Upper lobe of left lung (tissue), 6 donors: ENCODE measurements at regions not wholly inside any gene's neighbourhood (a gene's known extent, or its start where the extent isn't known, plus 50 kb on each side); places are given as distances from the start of the nearest gene placed in this dataset.

ENCODE experiments used
- ATAC-seq, 2 donors: fragments of 200-7000 bp; cut with Tn5 transposase; one replicate each; pipeline ENCODE4 v1.9.1; 2022; ENCODE audit warnings: mild to moderate bottlenecking in 2 of 2, moderate library complexity in 2 of 2; ENCODE audit not compliant: low FRiP score in 2 of 2
- DNase-seq, 2 donors: peaks; one replicate each; pipeline ENCODE4 v3.0.0-alpha.2; 2019 to 2020
- H3K27ac ChIP-seq, 4 donors: fragments of 200-600 bp; sonication (generic); one replicate each; pipeline ENCODE4 v1.5.1; 2016 to 2019
- H3K27me3 ChIP-seq, 4 donors: fragments of 200-600 bp; sonication (generic); one replicate each; pipeline ENCODE4 v1.5.1; 2017 to 2019
- H3K36me3 ChIP-seq, 4 donors: fragments of 200-600 bp; sonication (generic); one replicate each; pipeline ENCODE4 v1.5.1; 2016 to 2019
- H3K4me1 ChIP-seq, 4 donors: fragments of 200-600 bp; sonication (generic); one replicate each; pipeline ENCODE4 v1.5.1; 2018 to 2019
- H3K4me3 ChIP-seq, 4 donors: fragments of 200-600 bp; sonication (generic); one replicate each; pipeline ENCODE4 v1.5.1; 2017 to 2019; ENCODE audit warnings: mild to moderate bottlenecking in 2 of 4, moderate library complexity in 1 of 4
- H3K9me3 ChIP-seq, 4 donors: fragments of 200-600 bp; sonication (generic); one replicate each; pipeline ENCODE4 v1.5.1; 2018 to 2019
- EP300 ChIP-seq, 4 donors: sonication (generic); formaldehyde crosslinking; IDR thresholded peaks; one replicate each; pipeline ENCODE4 v1.5.1; 2017; ENCODE audit warnings: antibody characterized with exemption in 4 of 4, control low read depth in 2 of 4
- POLR2A ChIP-seq, 4 donors: fragments of 450-650 bp; IDR thresholded peaks; one replicate each; pipeline ENCODE4 v1.5.1; 2016 to 2017; ENCODE audit warnings: antibody characterized with exemption in 4 of 4, mild to moderate bottlenecking in 2 of 4
- POLR2AphosphoS5 ChIP-seq, 2 donors: sonication (generic); formaldehyde crosslinking; IDR thresholded peaks; one replicate each; pipeline ENCODE4 v1.5.1; 2017; ENCODE audit warnings: antibody characterized with exemption in 2 of 2
- WGBS, 2 donors: methylation state at CpG; one replicate each; pipeline ENCODE4 v1.1.5; 2017 to 2018; 5-methylcytosine and 5-hydroxymethylcytosine counted together
- TF ChIP-seq, protein P1 (sequence below), 6 experiments: fragments of 450-650 bp in 4 of 6; fragments of 200-600 bp in 2 of 6; sonication (generic) in 2 of 6; IDR thresholded peaks; one replicate each; pipeline ENCODE4 v1.5.1; 2016 to 2019; ENCODE audit warnings: antibody characterized with exemption in 6 of 6
- donor health status: DM: no; HTN: no; CAD: no; lungs with moderate emphysema.
- donor health status: DM: no; HTN: yes; CAD: no; lungs with severe emphysema.

DNA sequence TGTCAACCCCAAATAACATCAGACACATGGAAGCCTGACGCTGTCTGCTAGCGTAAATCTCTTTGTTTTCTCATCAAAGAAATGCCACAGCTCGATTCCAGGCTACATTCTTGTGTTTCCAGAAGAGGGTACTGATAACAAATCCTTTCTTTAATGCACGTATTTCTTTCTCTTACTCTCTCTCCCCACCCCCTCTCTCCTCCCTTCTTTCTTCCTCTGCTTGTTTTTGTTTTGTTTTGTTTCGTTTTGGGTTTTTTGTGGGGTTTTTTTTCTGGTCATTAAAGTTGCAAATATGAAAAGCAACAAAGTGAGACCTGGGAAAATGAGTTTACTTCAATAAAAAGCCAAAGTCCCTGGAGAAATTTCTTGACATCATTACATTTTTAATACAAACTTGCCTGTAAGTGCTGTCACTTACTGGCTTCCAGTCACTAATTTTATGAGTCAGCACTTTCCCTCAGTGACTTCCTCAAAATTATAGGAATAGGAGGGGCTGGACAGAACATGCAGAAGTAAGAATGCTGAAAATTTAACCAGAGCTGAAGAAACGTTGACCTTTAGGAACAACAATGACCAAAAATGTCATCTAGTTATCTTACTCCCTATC, 106.7 kb upstream of the NABP1 start:
- Histone ChIP-seq H3K27me3 (no peaks in the 10 kb centered on the region), H3K4me1 (peaks cover 6 to 17% (median 13%) of the 10 kb centered on the region in 4 donors), H3K4me3 (peak overlapping the region in 2 of 4 donors; percentile 22 to 32), H3K27ac (peak overlapping the region; percentile 10 to 65 (median 54)), H3K36me3 (no peaks in the 10 kb centered on the region), H3K9me3 (no peaks in the 10 kb centered on the region)
- WGBS, 2 donors: 14 to 31% methylated on average over 6 of the region's 6 CpGs
- DNase-seq (no peak), ATAC-seq (peak in 1 of 2 donors; percentile 87)
- TF ChIP-seq, protein P1, sequence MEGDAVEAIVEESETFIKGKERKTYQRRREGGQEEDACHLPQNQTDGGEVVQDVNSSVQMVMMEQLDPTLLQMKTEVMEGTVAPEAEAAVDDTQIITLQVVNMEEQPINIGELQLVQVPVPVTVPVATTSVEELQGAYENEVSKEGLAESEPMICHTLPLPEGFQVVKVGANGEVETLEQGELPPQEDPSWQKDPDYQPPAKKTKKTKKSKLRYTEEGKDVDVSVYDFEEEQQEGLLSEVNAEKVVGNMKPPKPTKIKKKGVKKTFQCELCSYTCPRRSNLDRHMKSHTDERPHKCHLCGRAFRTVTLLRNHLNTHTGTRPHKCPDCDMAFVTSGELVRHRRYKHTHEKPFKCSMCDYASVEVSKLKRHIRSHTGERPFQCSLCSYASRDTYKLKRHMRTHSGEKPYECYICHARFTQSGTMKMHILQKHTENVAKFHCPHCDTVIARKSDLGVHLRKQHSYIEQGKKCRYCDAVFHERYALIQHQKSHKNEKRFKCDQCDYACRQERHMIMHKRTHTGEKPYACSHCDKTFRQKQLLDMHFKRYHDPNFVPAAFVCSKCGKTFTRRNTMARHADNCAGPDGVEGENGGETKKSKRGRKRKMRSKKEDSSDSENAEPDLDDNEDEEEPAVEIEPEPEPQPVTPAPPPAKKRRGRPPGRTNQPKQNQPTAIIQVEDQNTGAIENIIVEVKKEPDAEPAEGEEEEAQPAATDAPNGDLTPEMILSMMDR (IDR thresholded peaks at IDR 0.05): peak in 4 of 6 experiments; percentile 9 to 51 (median 24)
- TF ChIP-seq POLR2A (IDR thresholded peaks at IDR 0.05) (no peak), EP300 (IDR thresholded peaks at IDR 0.05) (peak in 1 of 4 donors; percentile 9), POLR2AphosphoS5 (IDR thresholded peaks at IDR 0.05) (peak in 1 of 2 donors; percentile 17)

DNA sequence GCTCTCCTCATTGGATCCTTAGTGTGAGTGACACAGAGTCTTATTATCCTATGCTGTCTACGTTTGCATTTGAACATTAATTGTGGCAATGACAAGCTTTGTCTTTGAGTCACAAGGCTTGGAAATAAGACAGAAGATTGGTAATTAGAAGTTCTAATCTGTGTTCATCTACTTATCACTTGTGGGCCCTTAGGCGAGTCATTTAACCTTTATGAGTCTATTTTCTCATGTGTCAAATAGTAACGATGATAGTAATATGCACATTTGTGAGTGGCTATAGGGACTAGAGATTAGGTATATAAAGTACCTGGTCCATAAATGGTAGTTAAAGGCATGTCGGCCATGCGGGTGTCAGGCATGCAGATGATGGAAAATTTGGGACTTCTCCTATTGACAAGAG, 105.6 kb upstream of the NABP1 start:
- no peak for DNase-seq
- ATAC-seq: no peak
- Histone ChIP-seq H3K36me3 (no peaks in the 10 kb centered on the region), H3K27ac (peak overlapping the region in 3 of 4 donors; percentile 10 to 50 (median 10)), H3K9me3 (no peaks in the 10 kb centered on the region), H3K4me3 (no peak overlapping the region), H3K27me3 (no peaks in the 10 kb centered on the region), H3K4me1 (peaks cover 6 to 14% (median 11%) of the 10 kb centered on the region in 4 donors)
- 90 to 97% methylated on average over 5 of the region's 5 CpGs for WGBS, 2 donors
- TF ChIP-seq, protein P1 (IDR thresholded peaks at IDR 0.05): no peak
- TF ChIP-seq POLR2A (IDR thresholded peaks at IDR 0.05): no peak
- no peak for TF ChIP-seq POLR2AphosphoS5 (IDR thresholded peaks at IDR 0.05)
- no peak for TF ChIP-seq EP300 (IDR thresholded peaks at IDR 0.05)

DNA sequence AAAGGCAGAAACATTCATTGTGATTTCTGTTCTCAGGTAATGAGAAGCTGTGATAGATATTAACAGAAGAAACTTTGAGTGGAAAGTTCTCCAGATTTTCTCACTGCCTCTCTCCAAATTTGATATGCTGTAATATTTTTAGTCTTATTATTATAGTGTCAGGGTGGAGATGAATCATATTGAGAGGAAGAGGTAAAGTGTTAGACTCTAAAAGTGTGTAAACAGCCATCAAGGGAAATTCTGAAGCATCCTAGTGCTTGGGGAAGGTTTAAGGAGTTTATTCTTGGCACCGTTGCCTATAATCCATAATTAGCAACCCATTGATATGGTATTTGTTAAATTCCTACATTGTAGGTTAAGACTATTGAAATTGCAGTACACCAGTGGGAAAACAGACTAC, 104.7 kb upstream of the NABP1 start:
- ATAC-seq (no peak), DNase-seq (no peak)
- Histone ChIP-seq H3K36me3 (no peaks in the 10 kb centered on the region), H3K9me3 (no peaks in the 10 kb centered on the region), H3K27ac (no peak overlapping the region), H3K4me1 (peaks cover 6 to 14% (median 11%) of the 10 kb centered on the region in 4 donors), H3K4me3 (no peak overlapping the region), H3K27me3 (no peaks in the 10 kb centered on the region)
- WGBS, 2 donors: 83 to 90% methylated on average over 1 of the region's 1 CpG
- TF ChIP-seq POLR2AphosphoS5 (IDR thresholded peaks at IDR 0.05): no peak
- no peak for TF ChIP-seq EP300 (IDR thresholded peaks at IDR 0.05)
- no peak for TF ChIP-seq POLR2A (IDR thresholded peaks at IDR 0.05)

DNA sequence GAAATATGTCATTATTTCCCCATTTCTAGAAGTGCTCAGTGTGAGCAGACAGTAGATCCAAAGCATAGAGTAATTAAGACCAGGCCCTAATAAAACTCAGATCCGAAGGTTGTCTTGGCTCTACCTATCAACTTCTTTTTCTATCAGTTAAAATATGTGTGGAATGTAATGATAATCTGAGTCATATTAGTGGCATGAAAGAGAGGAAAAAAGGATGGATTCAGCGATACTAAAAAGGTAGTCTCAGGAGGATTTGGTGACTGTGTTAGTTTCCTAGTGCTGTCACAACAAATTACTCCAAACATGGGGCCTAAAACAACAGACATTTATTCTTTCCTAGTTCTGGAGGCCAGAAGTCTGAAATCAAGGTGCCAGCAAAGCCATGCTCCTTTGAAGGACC, 103.7 kb upstream of the NABP1 start:
- H3K27me3 ChIP-seq: no peaks in the 10 kb centered on the region
- H3K36me3 ChIP-seq: no peaks in the 10 kb centered on the region
- no peaks in the 10 kb centered on the region for H3K9me3 ChIP-seq
- no peak overlapping the region for H3K27ac ChIP-seq
- TF ChIP-seq POLR2AphosphoS5 (IDR thresholded peaks at IDR 0.05) (no peak), POLR2A (IDR thresholded peaks at IDR 0.05) (no peak), EP300 (IDR thresholded peaks at IDR 0.05) (no peak)
- TF ChIP-seq, protein P1 (IDR thresholded peaks at IDR 0.05): no peak
- H3K4me1 ChIP-seq: peaks cover 6 to 14% (median 11%) of the 10 kb centered on the region in 4 donors
- DNase-seq: no peak
- 95 to 97% methylated on average over 2 of the region's 2 CpGs for WGBS, 2 donors
- H3K4me3 ChIP-seq: no peak overlapping the region
- no peak for ATAC-seq

DNA sequence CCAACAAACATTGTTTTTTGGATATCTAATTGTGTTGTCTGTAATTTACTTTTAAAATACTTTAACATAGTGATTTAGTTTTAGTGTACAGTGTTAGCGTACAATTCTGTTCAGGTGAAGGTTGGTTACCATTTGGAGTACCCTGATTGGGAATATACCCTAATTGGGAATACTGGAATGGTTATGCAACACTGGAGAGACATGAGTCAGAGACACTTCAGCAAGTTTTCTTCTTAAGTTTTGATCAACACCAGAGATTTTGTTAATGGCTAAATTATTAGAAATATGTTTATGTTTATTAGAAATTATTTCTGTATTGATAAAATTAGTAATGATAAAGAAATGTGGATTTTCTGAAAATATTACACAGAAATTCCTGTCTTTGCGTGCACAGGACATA, 100.3 kb upstream of the NABP1 start:
- H3K27ac ChIP-seq: no peak overlapping the region
- H3K36me3 ChIP-seq: no peaks in the 10 kb centered on the region
- ATAC-seq (no peak), DNase-seq (no peak)
- peaks cover 0 to 2% (median 0%) of the 10 kb centered on the region in 4 donors for H3K4me1 ChIP-seq
- 90 to 93% methylated on average over 2 of the region's 2 CpGs for WGBS, 2 donors
- no peaks in the 10 kb centered on the region for H3K27me3 ChIP-seq
- TF ChIP-seq, protein P1 (IDR thresholded peaks at IDR 0.05): no peak
- no peak for TF ChIP-seq POLR2AphosphoS5 (IDR thresholded peaks at IDR 0.05)
- TF ChIP-seq EP300 (IDR thresholded peaks at IDR 0.05): no peak
- H3K9me3 ChIP-seq: no peaks in the 10 kb centered on the region
- no peak overlapping the region for H3K4me3 ChIP-seq
